H1 (cell line): ENCODE measurements at regions not wholly inside any gene's neighbourhood (a gene's known extent, or its start where the extent isn't known, plus 50 kb on each side); places are given as distances from the start of the nearest gene placed in this dataset.

Experiments
- CTCF ChIA-PET: fragments of 300-600 bp; sonication (Branson Sonifier 250); formaldehyde crosslinking; loops from one replicate; lab custom pipeline; 2021; ENCODE audit not compliant: partially characterized antibody; lab: Charles Lee
- POLR2A ChIA-PET: fragments of 300-600 bp; sonication (Branson Sonifier 250); formaldehyde crosslinking; loops from one replicate; lab custom pipeline; 2021; ENCODE audit warnings: inconsistent platforms; ENCODE audit not compliant: partially characterized antibody; lab: Charles Lee
- DNase-seq, 2 experiments: peaks; one replicate each; pipeline versions ENCODE4 v3.0.0 to v3.0.0-alpha.2; 2010 to 2022; ENCODE audit warnings: low spot score in 2 of 2, low read depth in 1 of 2, mixed read lengths in 1 of 2
- FAIRE-seq: peaks from 2 replicates; lab custom pipeline; 2011; peaks lifted over from hg19 to GRCh38; lab: Jason Lieb, UNC
- H2AFZ ChIP-seq: 2 replicates; pipeline ENCODE4 v1.8.1; 2012; ENCODE audit warnings: low read length, inconsistent platforms
- H2AK5ac ChIP-seq: 2 replicates; pipeline ENCODE4 v1.6.1; 2013; ENCODE audit warnings: low read depth, low read length
- H2BK120ac ChIP-seq: replicated peaks from 2 replicates; pipeline ENCODE3; 2013; ENCODE audit warnings: low read depth, low read length, inconsistent platforms
- H2BK12ac ChIP-seq: 2 replicates; pipeline ENCODE4 v1.6.1; 2013; ENCODE audit warnings: low read depth, low read length
- H2BK15ac ChIP-seq: 2 replicates; pipeline ENCODE4 v1.6.1; 2013; ENCODE audit warnings: low read length
- H2BK20ac ChIP-seq: 2 replicates; pipeline ENCODE4 v1.6.1; 2013; ENCODE audit warnings: low read length
- H2BK5ac ChIP-seq: 2 replicates; pipeline ENCODE4 v1.6.1; 2013; ENCODE audit warnings: low read depth, low read length
- H3K14ac ChIP-seq: 2 replicates; pipeline ENCODE4 v1.6.1; 2013; ENCODE audit warnings: inconsistent platforms; ENCODE audit not compliant: insufficient read length
- H3K18ac ChIP-seq: 2 replicates; pipeline ENCODE4 v1.6.1; 2013; ENCODE audit warnings: low read length; ENCODE audit errors: extremely low read depth
- H3K23ac ChIP-seq: 2 replicates; pipeline ENCODE4 v1.6.1; 2013; ENCODE audit warnings: inconsistent platforms; ENCODE audit not compliant: insufficient read length
- H3K23me2 ChIP-seq: 2 replicates; pipeline ENCODE4 v1.6.1; 2013; ENCODE audit warnings: low read depth, low read length
- H3K27ac ChIP-seq: 2 replicates; pipeline ENCODE4 v1.6.1; 2011; ENCODE audit warnings: low read depth, low read length, inconsistent platforms
- H3K27me3 ChIP-seq, 4 experiments: replicated peaks in 1 of 4; 1 replicate in 1 of 4; 2 replicates in 3 of 4; pipeline versions ENCODE4 v1.6.1 to v1.8.1; 2011 to 2013; ENCODE audit warnings: low read length in 3 of 4, mild to moderate bottlenecking in 3 of 4, inconsistent platforms in 2 of 4, mixed read lengths in 2 of 4, moderate library complexity in 1 of 4; ENCODE audit not compliant: control insufficient read depth in 3 of 4, insufficient read depth in 3 of 4; ENCODE audit errors: extremely low read depth in 1 of 4
- H3K36me3 ChIP-seq, 4 experiments: 2 replicates each; pipeline versions ENCODE4 v1.6.1 to v1.8.1; 2011 to 2013; ENCODE audit warnings: mild to moderate bottlenecking in 4 of 4, low read length in 3 of 4, moderate library complexity in 2 of 4, control low read depth in 1 of 4, inconsistent platforms in 1 of 4; ENCODE audit not compliant: insufficient read depth in 4 of 4, control insufficient read depth in 2 of 4
- H3K4ac ChIP-seq: replicated peaks from 2 replicates; pipeline ENCODE3; 2013; ENCODE audit warnings: low read length, low read depth, mixed read lengths, inconsistent platforms; ENCODE audit not compliant: insufficient read length
- H3K4me1 ChIP-seq, 4 experiments: replicated peaks in 1 of 4; 1 replicate in 1 of 4; 2 replicates in 3 of 4; pipeline versions ENCODE4 v1.6.1 to v1.8.1; 2011 to 2013; ENCODE audit warnings: low read length in 3 of 4, inconsistent platforms in 2 of 4, mixed read lengths in 1 of 4; ENCODE audit not compliant: insufficient read depth in 4 of 4, control insufficient read depth in 3 of 4
- H3K4me2 ChIP-seq, 2 experiments: 2 replicates each; pipeline versions ENCODE4 v1.6.1 to v1.8.1; 2011 to 2013; ENCODE audit warnings: low read depth in 2 of 2, low read length in 2 of 2, control low read depth in 1 of 2, inconsistent platforms in 1 of 2, mild to moderate bottlenecking in 1 of 2; ENCODE audit not compliant: insufficient read depth in 1 of 2
- H3K4me3 ChIP-seq, 4 experiments: fragments of 200-600, 300-600 bp in 1 of 4; sonication (generic), shearing (Covaris generic), sonication (Bioruptor Twin) in 1 of 4; 2 replicates each; pipeline versions ENCODE4 v1.5.1 to v1.8.1; 2011 to 2016; ENCODE audit warnings: low read length in 4 of 4, low read depth in 3 of 4, control low read depth in 2 of 4, inconsistent platforms in 2 of 4, mild to moderate bottlenecking in 2 of 4, mixed read lengths in 1 of 4, moderate library complexity in 1 of 4; ENCODE audit not compliant: insufficient read depth in 2 of 4; ENCODE audit errors: extremely low read depth in 1 of 4
- H3K56ac ChIP-seq: replicated peaks from 2 replicates; pipeline ENCODE3; 2013; ENCODE audit warnings: low read depth, mild to moderate bottlenecking, mixed read lengths, low read length, inconsistent platforms; ENCODE audit not compliant: insufficient read length
- H3K79me1 ChIP-seq: 2 replicates; pipeline ENCODE4 v1.6.1; 2013; ENCODE audit warnings: low read depth, low read length, control low read depth
- H3K79me2 ChIP-seq, 2 experiments: 2 replicates each; pipeline versions ENCODE4 v1.6.1 to v1.8.1; 2012 to 2013; ENCODE audit warnings: low read length in 2 of 2, mild to moderate bottlenecking in 2 of 2, inconsistent platforms in 1 of 2; ENCODE audit not compliant: insufficient read depth in 2 of 2, control insufficient read depth in 1 of 2
- H3K9ac ChIP-seq, 4 experiments: replicated peaks in 1 of 4; 1 replicate in 1 of 4; 2 replicates in 3 of 4; pipeline versions ENCODE4 v1.6.1 to v1.8.1; 2011 to 2013; ENCODE audit warnings: low read depth in 3 of 4, low read length in 3 of 4, control low read depth in 2 of 4, mild to moderate bottlenecking in 2 of 4, moderate library complexity in 2 of 4, inconsistent platforms in 1 of 4; ENCODE audit errors: extremely low read depth in 1 of 4
- H3K9me3 ChIP-seq, 2 experiments: 2 replicates each; pipeline versions ENCODE4 v1.6.1 to v1.8.1; 2012 to 2013; ENCODE audit warnings: mild to moderate bottlenecking in 2 of 2, moderate library complexity in 2 of 2, control low read depth in 1 of 2, inconsistent platforms in 1 of 2, low read depth in 1 of 2, low read length in 1 of 2, mixed read lengths in 1 of 2; ENCODE audit not compliant: insufficient read depth in 2 of 2
- H4K20me1 ChIP-seq, 2 experiments: replicated peaks in 1 of 2; 2 replicates each; pipeline versions ENCODE3 to v1.8.1; 2011 to 2013; ENCODE audit warnings: inconsistent platforms in 2 of 2, low read length in 2 of 2, mild to moderate bottlenecking in 1 of 2; ENCODE audit not compliant: insufficient read depth in 2 of 2, control insufficient read depth in 1 of 2
- H4K5ac ChIP-seq: 2 replicates; pipeline ENCODE4 v1.6.1; 2013; ENCODE audit warnings: low read length, low read depth, mixed read lengths, inconsistent platforms; ENCODE audit not compliant: insufficient read length
- H4K8ac ChIP-seq: 2 replicates; pipeline ENCODE4 v1.8.0; 2013; ENCODE audit warnings: mild to moderate bottlenecking, moderate library complexity, low read length, inconsistent platforms; ENCODE audit not compliant: insufficient read depth; ENCODE audit errors: extremely low read depth
- H4K91ac ChIP-seq: replicated peaks from 2 replicates; pipeline ENCODE3; 2013; ENCODE audit warnings: low read length, mixed read lengths, inconsistent platforms; ENCODE audit not compliant: insufficient read length
- BACH1 ChIP-seq: IDR thresholded peaks from 2 replicates; pipeline ENCODE4 v1.6.1; 2012; ENCODE audit warnings: low read length, improper control_type of control experiment
- BCL11A ChIP-seq, 2 experiments: IDR thresholded peaks; one replicate each; pipeline ENCODE4 v1.6.1; 2011; ENCODE audit warnings: low read depth in 2 of 2, low read length in 2 of 2, mild to moderate bottlenecking in 2 of 2
- CREB1 ChIP-seq: IDR thresholded peaks from 2 replicates; pipeline ENCODE4 v1.6.1; 2012; ENCODE audit warnings: inconsistent platforms
- EP300 ChIP-seq, 2 experiments: IDR thresholded peaks; 1 replicate in 1 of 2; 2 replicates in 1 of 2; pipeline ENCODE4 v1.6.1; 2011 to 2012; ENCODE audit warnings: low read depth in 2 of 2, low read length in 2 of 2, mild to moderate bottlenecking in 2 of 2, borderline replicate concordance in 1 of 2, inconsistent platforms in 1 of 2, moderate library complexity in 1 of 2
- EZH2 ChIP-seq: fragments of 200-600 bp; sonication (generic); IDR thresholded peaks from 2 replicates; pipeline ENCODE4 v1.7.1; 2012; ENCODE audit warnings: low read depth, mild to moderate bottlenecking, moderate library complexity, low read length, inconsistent platforms; ENCODE audit not compliant: severe bottlenecking
- FOSL1 ChIP-seq: IDR thresholded peaks from 2 replicates; pipeline ENCODE4 v1.6.1; 2011; ENCODE audit warnings: mild to moderate bottlenecking, low read depth, low read length, moderate library complexity; ENCODE audit not compliant: insufficient read depth
- POLR2A ChIP-seq, 2 experiments: IDR thresholded peaks; 1 replicate in 1 of 2; 2 replicates in 1 of 2; pipeline ENCODE4 v1.6.1; 2011; ENCODE audit warnings: low read depth in 2 of 2, low read length in 2 of 2, mild to moderate bottlenecking in 2 of 2; ENCODE audit errors: control extremely low read depth in 1 of 2
- RFX5 ChIP-seq: IDR thresholded peaks from 2 replicates; pipeline ENCODE4 v1.6.1; 2011; ENCODE audit warnings: low read depth, low read length, improper control_type of control experiment, borderline replicate concordance
- SP1 ChIP-seq: IDR thresholded peaks from 2 replicates; pipeline ENCODE4 v1.6.1; 2011; ENCODE audit warnings: low read depth, low read length
- TAF7 ChIP-seq: optimal IDR thresholded peaks from 2 replicates; pipeline ENCODE3; 2011; ENCODE audit warnings: low read depth, mild to moderate bottlenecking, inconsistent platforms, low read length, moderate library complexity, borderline replicate concordance
- ZNF274 ChIP-seq: IDR thresholded peaks from 2 replicates; pipeline ENCODE4 v1.7.0; 2012; ENCODE audit warnings: low read length, borderline replicate concordance; ENCODE audit errors: extremely low read depth
- WGBS, 2 experiments: shearing (Covaris generic) in 1 of 2; methylation state at CpG; one replicate each; pipeline versions ENCODE4 v1.1.6 to v1.1.7; 2013 to 2015; ENCODE audit warnings: low lambda C conversion rate in 2 of 2, mixed read lengths in 2 of 2, inconsistent platforms in 1 of 2, low coverage in 1 of 2, missing lambda C conversion rate in 1 of 2; ENCODE audit not compliant: insufficient replicate concordance in 2 of 2, insufficient coverage in 1 of 2, insufficient read length in 1 of 2; ENCODE audit errors: extremely low coverage in 1 of 2, missing lambda C conversion rate in 1 of 2; 5-methylcytosine and 5-hydroxymethylcytosine counted together
- TF ChIP-seq, protein P1 (sequence below): IDR thresholded peaks from 2 replicates; pipeline ENCODE4 v1.6.1; 2011; ENCODE audit warnings: low read depth, mild to moderate bottlenecking, low read length; ENCODE audit not compliant: insufficient read depth

DNA sequence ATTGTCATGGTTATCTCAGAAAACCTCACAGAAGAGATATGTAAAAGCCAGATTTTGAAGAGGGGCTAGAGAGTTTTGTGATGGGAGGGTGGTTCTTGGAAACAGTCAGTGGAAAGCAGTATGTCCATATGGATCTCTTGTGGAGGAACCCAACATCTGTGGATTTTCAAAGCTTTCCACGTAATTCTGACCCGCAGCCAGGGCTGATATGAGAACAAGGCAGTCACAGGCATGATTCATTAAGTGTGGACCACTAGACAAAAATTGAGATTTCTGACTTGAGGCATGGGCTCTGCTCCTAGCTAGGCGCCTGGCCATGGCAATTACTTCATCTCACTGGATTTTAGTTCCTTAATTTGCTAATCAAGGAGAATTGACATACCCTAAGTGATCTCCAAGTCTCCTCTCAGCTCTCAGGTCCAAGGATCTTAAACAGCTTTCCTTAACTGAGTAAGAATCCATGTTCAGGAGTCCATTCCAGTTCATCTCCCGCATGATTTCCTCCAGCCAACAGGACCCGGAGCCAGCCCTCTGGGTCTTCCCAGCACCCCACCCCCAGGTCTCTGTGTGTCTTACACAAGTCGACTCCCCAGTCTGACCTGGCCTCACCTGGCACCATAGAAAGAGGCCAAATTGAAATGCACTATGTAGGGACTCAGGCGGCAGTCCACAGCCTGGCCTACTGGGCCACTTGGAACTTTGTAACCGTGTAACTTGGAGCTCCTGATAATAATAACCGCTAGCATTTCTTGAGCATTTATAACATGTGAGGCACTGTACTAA is 176.3 kb upstream of the PARP11 start:
- no peak overlapping the region for H2BK5ac ChIP-seq
- H4K5ac ChIP-seq = no peak overlapping the region
- H3K79me1 ChIP-seq = no peaks in the 10 kb centered on the region
- H3K23me2 ChIP-seq = no peaks in the 10 kb centered on the region
- POLR2A ChIA-PET = interaction anchor here (0.6 to 1.5 kb wide), 5 partner anchors 11 to 226 kb away, joined by 3 to 4 read pairs (median 3); no protein-coding TSS in a partner anchor
- no peak overlapping the region for H2BK20ac ChIP-seq
- no peak overlapping the region for H2AFZ ChIP-seq
- 86% methylated on average over 9 of the region's 9 CpGs; no CpG with 5 or more reads in 1 of the 2 experiments for WGBS, 2 experiments
- DNase-seq (peak in 1 of 2 experiments; percentile 33), FAIRE-seq (no peak)
- peaks cover 0 to 8% (median under 1%) of the 10 kb centered on the region in 4 experiments; a peak in 2 of 7 replicates for H3K4me1 ChIP-seq
- no peak overlapping the region for H3K4ac ChIP-seq
- no peak overlapping the region for H3K18ac ChIP-seq
- no peak overlapping the region for H3K23ac ChIP-seq
- H3K9ac ChIP-seq = no peak overlapping the region
- H4K20me1 ChIP-seq = no peaks in the 10 kb centered on the region
- CTCF ChIA-PET = interaction anchor here (1.0 to 4.4 kb wide), 11 partner anchors 8 to 228 kb away, joined by 3 to 54 read pairs (median 4); no protein-coding TSS in a partner anchor
- H3K27me3 ChIP-seq = no peaks in the 10 kb centered on the region; a peak in 1 of 7 replicates
- H3K56ac ChIP-seq = no peak overlapping the region
- H2BK15ac ChIP-seq = no peak overlapping the region
- no peak overlapping the region for H3K27ac ChIP-seq
- H4K8ac ChIP-seq = no peak overlapping the region
- no peak overlapping the region for H2BK12ac ChIP-seq
- no peak overlapping the region for H4K91ac ChIP-seq
- H3K9me3 ChIP-seq = no peaks in the 10 kb centered on the region
- no peaks in the 10 kb centered on the region for H3K79me2 ChIP-seq
- no peak overlapping the region for H3K14ac ChIP-seq
- H2AK5ac ChIP-seq = no peak overlapping the region
- no peak overlapping the region for H3K4me3 ChIP-seq
- H2BK120ac ChIP-seq = no peak overlapping the region
- H3K36me3 ChIP-seq = no peaks in the 10 kb centered on the region
- H3K4me2 ChIP-seq = no peak overlapping the region
- no peak for TF ChIP-seq RFX5
- TF ChIP-seq TAF7 = no peak
- no peak for TF ChIP-seq EP300 (IDR thresholded peaks at IDR 0.05; ENCODE audit: borderline replicate concordance in 1 of 2, low read depth in 2 of 2, low read length in 2 of 2)
- TF ChIP-seq POLR2A (IDR thresholded peaks at IDR 0.05; ENCODE audit: control extremely low read depth in 1 of 2, low read depth in 2 of 2, low read length in 2 of 2) = no peak
- no peak for TF ChIP-seq SP1
- no peak for TF ChIP-seq FOSL1
- TF ChIP-seq, protein P1, sequence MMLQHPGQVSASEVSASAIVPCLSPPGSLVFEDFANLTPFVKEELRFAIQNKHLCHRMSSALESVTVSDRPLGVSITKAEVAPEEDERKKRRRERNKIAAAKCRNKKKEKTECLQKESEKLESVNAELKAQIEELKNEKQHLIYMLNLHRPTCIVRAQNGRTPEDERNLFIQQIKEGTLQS = no peak
- no peak for TF ChIP-seq BCL11A (IDR thresholded peaks at IDR 0.05; ENCODE audit: low read depth in 2 of 2, low read length in 2 of 2)
- TF ChIP-seq CREB1 = no peak
- no peak for TF ChIP-seq BACH1
- no peak for TF ChIP-seq EZH2
- no peak for TF ChIP-seq ZNF274
